ENCODE measurements at regions not wholly inside any gene's neighbourhood (a gene's known extent, or its start where the extent isn't known, plus 50 kb on each side); places are given as distances from the start of the nearest gene placed in this dataset.

DNA sequence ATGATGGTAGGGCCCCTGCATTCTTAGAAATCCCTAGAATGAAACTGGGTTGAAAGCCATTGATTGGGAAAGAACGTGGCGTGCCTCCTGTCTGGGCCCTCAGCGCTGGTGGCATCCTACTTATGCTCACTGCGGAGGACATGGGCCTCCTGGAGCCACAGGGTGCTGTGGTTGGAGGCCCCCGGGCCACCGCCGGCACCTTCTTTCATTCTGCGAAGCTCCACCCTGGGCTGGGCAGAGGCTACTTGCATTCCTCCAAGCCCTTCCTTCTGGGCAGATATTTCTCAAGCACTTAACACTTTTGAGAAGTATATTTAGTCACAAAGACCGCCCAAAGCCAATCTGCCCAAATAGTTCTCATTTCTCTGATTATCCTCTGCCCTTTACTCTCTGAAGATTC is 311.9 kb downstream of the MYCN start:
- Histone ChIP-seq H4K20me1 (ENCODE audit: insufficient read depth, low read length) (no peaks in the 10 kb centered on the region), H4K5ac (ENCODE audit: low read depth, low read length) (no peak overlapping the region), H3K79me1 (ENCODE audit: low read depth in 1 of 2, low read length in 2 of 2) (no peaks in the 10 kb centered on the region), H2BK120ac (ENCODE audit: low read depth, low read length) (no peak overlapping the region), H3K27me3 (ENCODE audit: control insufficient read depth, insufficient read depth, low read length) (no peaks in the 10 kb centered on the region), H2AFZ (replicated peaks; ENCODE audit: low read length, poor library complexity) (no peak overlapping the region), H3K9me1 (ENCODE audit: insufficient read depth, low read length) (no peaks in the 10 kb centered on the region), H3K14ac (replicated peaks; ENCODE audit: low read depth, low read length) (no peak overlapping the region), H4K91ac (ENCODE audit: insufficient read depth, low read depth, low read length) (no peak overlapping the region), H3K23ac (ENCODE audit: low read depth, low read length) (no peak overlapping the region), H3K36me3 (ENCODE audit: control insufficient read depth, insufficient read depth, low read length) (no peaks in the 10 kb centered on the region), H3K4ac (ENCODE audit: low read depth, low read length) (no peak overlapping the region), H3K9ac (ENCODE audit: low read depth, low read length) (no peak overlapping the region), H3K18ac (ENCODE audit: low read depth, low read length) (no peak overlapping the region), H3K9me3 (ENCODE audit: control insufficient read depth, insufficient read depth, low read length) (peaks cover 46% of the 10 kb centered on the region), H3K56ac (ENCODE audit: extremely low read depth, insufficient read depth, low read length) (no peak overlapping the region), H2BK15ac (ENCODE audit: low read depth, low read length) (no peak overlapping the region), H2AK5ac (ENCODE audit: low read depth, low read length) (no peak overlapping the region), H3K4me1 (ENCODE audit: control insufficient read depth, insufficient read depth, low read length) (no peaks in the 10 kb centered on the region), H3K4me2 (ENCODE audit: low read depth, low read length) (no peak overlapping the region), H2BK20ac (ENCODE audit: low read depth, low read length) (no peak overlapping the region), H2AK9ac (replicated peaks; ENCODE audit: low read depth, low read length, poor library complexity) (no peak overlapping the region), H2BK5ac (ENCODE audit: low read depth, low read length, poor library complexity, severe bottlenecking) (no peak overlapping the region), H4K8ac (ENCODE audit: low read depth in 2 of 2, low read length in 2 of 2) (no peak overlapping the region), H3K27ac (ENCODE audit: insufficient read depth, low read length) (no peak overlapping the region), H3K4me3 (ENCODE audit: insufficient read depth, low read depth, low read length) (no peak overlapping the region)
- intact Hi-C loops (cut with micrococcal nuclease) (no loop called here), dilution Hi-C loops (cut with HindIII; ENCODE audit: low sequenced_read_pairs, unreplicated experiment) (no loop called here), in situ Hi-C loops (cut with MboI; ENCODE audit: low sequenced_read_pairs) (no loop called here)
- ATAC-seq (ENCODE audit: low read depth): no peak
- DNase-seq: no peak
- WGBS, 2 experiments (ENCODE audit: extremely low coverage in 2 of 2, insufficient read length in 1 of 2): no CpG with 5 or more reads among the region's 9 CpGs
- no TSS peak for BruUV-seq (replicated peaks)
- POLR2A ChIA-PET (ENCODE audit: unreplicated experiment): no interaction called here
- TF ChIP-seq MXI1 (IDR thresholded peaks at IDR 0.05; ENCODE audit: borderline replicate concordance, low read depth, low read length) (no peak), SMC3 (IDR thresholded peaks at IDR 0.05; ENCODE audit: low read depth, low read length) (no peak), MAFK (IDR thresholded peaks at IDR 0.05; ENCODE audit: low read depth, low read length) (no peak), FOS (IDR thresholded peaks at IDR 0.05; ENCODE audit: low read depth, low read length) (no peak), BHLHE40 (IDR thresholded peaks at IDR 0.05; ENCODE audit: low read depth, low read length) (no peak), RFX5 (IDR thresholded peaks at IDR 0.05; ENCODE audit: low read depth, low read length) (no peak), POLR2A (IDR thresholded peaks at IDR 0.05; ENCODE audit: low read depth, low read length) (no peak), NFE2L2 (IDR thresholded peaks at IDR 0.05; ENCODE audit: low read depth, low read length) (no peak), CEBPB (IDR thresholded peaks at IDR 0.05; ENCODE audit: low read depth, low read length) (no peak), RCOR1 (IDR thresholded peaks at IDR 0.05; ENCODE audit: insufficient replicate concordance, low read length) (no peak), MAZ (IDR thresholded peaks at IDR 0.05; ENCODE audit: borderline replicate concordance, low read depth, low read length) (no peak), CHD1 (IDR thresholded peaks at IDR 0.05; ENCODE audit: low read depth, low read length) (no peak), RAD21 (IDR thresholded peaks at IDR 0.05; ENCODE audit: low read length) (no peak)
- TF ChIP-seq, protein P1, sequence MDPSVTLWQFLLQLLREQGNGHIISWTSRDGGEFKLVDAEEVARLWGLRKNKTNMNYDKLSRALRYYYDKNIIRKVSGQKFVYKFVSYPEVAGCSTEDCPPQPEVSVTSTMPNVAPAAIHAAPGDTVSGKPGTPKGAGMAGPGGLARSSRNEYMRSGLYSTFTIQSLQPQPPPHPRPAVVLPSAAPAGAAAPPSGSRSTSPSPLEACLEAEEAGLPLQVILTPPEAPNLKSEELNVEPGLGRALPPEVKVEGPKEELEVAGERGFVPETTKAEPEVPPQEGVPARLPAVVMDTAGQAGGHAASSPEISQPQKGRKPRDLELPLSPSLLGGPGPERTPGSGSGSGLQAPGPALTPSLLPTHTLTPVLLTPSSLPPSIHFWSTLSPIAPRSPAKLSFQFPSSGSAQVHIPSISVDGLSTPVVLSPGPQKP (IDR thresholded peaks at IDR 0.05; ENCODE audit: borderline replicate concordance, low read depth, low read length): no peak
- TF ChIP-seq, protein P2, sequence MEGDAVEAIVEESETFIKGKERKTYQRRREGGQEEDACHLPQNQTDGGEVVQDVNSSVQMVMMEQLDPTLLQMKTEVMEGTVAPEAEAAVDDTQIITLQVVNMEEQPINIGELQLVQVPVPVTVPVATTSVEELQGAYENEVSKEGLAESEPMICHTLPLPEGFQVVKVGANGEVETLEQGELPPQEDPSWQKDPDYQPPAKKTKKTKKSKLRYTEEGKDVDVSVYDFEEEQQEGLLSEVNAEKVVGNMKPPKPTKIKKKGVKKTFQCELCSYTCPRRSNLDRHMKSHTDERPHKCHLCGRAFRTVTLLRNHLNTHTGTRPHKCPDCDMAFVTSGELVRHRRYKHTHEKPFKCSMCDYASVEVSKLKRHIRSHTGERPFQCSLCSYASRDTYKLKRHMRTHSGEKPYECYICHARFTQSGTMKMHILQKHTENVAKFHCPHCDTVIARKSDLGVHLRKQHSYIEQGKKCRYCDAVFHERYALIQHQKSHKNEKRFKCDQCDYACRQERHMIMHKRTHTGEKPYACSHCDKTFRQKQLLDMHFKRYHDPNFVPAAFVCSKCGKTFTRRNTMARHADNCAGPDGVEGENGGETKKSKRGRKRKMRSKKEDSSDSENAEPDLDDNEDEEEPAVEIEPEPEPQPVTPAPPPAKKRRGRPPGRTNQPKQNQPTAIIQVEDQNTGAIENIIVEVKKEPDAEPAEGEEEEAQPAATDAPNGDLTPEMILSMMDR (conservative IDR thresholded peaks at IDR 0.05; ENCODE audit: low read depth, low read length): no peak
- TF ChIP-seq, protein P3, sequence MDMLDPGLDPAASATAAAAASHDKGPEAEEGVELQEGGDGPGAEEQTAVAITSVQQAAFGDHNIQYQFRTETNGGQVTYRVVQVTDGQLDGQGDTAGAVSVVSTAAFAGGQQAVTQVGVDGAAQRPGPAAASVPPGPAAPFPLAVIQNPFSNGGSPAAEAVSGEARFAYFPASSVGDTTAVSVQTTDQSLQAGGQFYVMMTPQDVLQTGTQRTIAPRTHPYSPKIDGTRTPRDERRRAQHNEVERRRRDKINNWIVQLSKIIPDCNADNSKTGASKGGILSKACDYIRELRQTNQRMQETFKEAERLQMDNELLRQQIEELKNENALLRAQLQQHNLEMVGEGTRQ (IDR thresholded peaks at IDR 0.05; ENCODE audit: low read depth, low read length): no peak
- CTCF ChIA-PET: no interaction called here

Data from IMR-90 (cell line).